HL-60 (cell line): ENCODE measurements at regions not wholly inside any gene's neighbourhood (a gene's known extent, or its start where the extent isn't known, plus 50 kb on each side); places are given as distances from the start of the nearest gene placed in this dataset.
"Not testable (repeated sequence)": the region's sequence is repeated elsewhere in the genome, so short reads cannot be mapped to it uniquely, and the experiment has no call there.

Source experiments
- DNase-seq, 2 experiments: peaks; one replicate each; pipeline ENCODE4 v3.0.0-alpha.2; 2010 to 2020; ENCODE audit warnings: low read depth in 1 of 2, low spot score in 1 of 2
- H3K27ac ChIP-seq: fragments of 250-450 bp; sonication (Bioruptor Pico); replicated peaks from 2 replicates; pipeline ENCODE4 v1.5.1; 2020; ENCODE audit warnings: mild to moderate bottlenecking, moderate library complexity
- H3K27me3 ChIP-seq: fragments of 250-450 bp; sonication (Bioruptor Pico); 2 replicates; pipeline ENCODE4 v1.5.1; 2021; ENCODE audit warnings: mild to moderate bottlenecking, moderate library complexity; ENCODE audit not compliant: insufficient read depth, poor library complexity, severe bottlenecking
- H3K4me3 ChIP-seq: replicated peaks from 2 replicates; pipeline ENCODE4 v1.5.1; 2011; ENCODE audit warnings: mild to moderate bottlenecking, control low read depth, low read length; ENCODE audit not compliant: insufficient read depth
- GABPA ChIP-seq: IDR thresholded peaks from 2 replicates; pipeline ENCODE4 v1.6.1; 2012; ENCODE audit warnings: low read depth
- POLR2AphosphoS5 ChIP-seq: IDR thresholded peaks from 2 replicates; pipeline ENCODE4 v1.6.1; 2012; ENCODE audit warnings: low read depth
- SPI1 ChIP-seq: IDR thresholded peaks from 2 replicates; pipeline ENCODE4 v1.6.1; 2012; ENCODE audit warnings: low read depth, mild to moderate bottlenecking, borderline replicate concordance
- TF ChIP-seq, protein P1 (sequence below): IDR thresholded peaks from one replicate; pipeline ENCODE4 v1.5.1; 2011; ENCODE audit warnings: low read length, control low read depth, inconsistent platforms; ENCODE audit not compliant: insufficient read depth
- TF ChIP-seq, protein P2 (sequence below): IDR thresholded peaks from 2 replicates; pipeline ENCODE4 v1.6.1; 2012; ENCODE audit warnings: low read depth; ENCODE audit not compliant: insufficient replicate concordance

DNA sequence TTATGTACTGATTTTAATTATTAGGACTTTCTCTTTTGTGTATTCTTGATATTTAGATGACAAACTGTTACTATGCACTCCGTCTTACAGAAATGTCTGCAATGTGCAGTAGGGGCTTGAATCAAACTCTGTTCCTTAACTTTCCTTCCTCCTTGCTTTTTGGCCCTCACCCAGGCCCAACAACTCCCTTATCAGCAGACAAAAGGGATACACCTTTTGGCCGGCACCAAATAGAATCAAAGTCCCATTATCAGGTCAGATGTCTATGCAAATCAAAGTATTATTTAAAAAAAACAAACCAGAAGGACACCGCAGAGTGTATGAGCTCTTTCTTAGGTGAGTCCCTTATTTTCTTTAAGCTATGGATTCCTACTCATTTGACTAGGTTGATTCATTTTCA, 116.3 kb upstream of the SERPINE2 start:
- TF ChIP-seq, protein P1, sequence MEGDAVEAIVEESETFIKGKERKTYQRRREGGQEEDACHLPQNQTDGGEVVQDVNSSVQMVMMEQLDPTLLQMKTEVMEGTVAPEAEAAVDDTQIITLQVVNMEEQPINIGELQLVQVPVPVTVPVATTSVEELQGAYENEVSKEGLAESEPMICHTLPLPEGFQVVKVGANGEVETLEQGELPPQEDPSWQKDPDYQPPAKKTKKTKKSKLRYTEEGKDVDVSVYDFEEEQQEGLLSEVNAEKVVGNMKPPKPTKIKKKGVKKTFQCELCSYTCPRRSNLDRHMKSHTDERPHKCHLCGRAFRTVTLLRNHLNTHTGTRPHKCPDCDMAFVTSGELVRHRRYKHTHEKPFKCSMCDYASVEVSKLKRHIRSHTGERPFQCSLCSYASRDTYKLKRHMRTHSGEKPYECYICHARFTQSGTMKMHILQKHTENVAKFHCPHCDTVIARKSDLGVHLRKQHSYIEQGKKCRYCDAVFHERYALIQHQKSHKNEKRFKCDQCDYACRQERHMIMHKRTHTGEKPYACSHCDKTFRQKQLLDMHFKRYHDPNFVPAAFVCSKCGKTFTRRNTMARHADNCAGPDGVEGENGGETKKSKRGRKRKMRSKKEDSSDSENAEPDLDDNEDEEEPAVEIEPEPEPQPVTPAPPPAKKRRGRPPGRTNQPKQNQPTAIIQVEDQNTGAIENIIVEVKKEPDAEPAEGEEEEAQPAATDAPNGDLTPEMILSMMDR: no peak
- no peak overlapping the region for H3K4me3 ChIP-seq
- H3K27ac ChIP-seq: no peak overlapping the region
- no peaks in the 10 kb centered on the region for H3K27me3 ChIP-seq
- DNase-seq: no peak

DNA sequence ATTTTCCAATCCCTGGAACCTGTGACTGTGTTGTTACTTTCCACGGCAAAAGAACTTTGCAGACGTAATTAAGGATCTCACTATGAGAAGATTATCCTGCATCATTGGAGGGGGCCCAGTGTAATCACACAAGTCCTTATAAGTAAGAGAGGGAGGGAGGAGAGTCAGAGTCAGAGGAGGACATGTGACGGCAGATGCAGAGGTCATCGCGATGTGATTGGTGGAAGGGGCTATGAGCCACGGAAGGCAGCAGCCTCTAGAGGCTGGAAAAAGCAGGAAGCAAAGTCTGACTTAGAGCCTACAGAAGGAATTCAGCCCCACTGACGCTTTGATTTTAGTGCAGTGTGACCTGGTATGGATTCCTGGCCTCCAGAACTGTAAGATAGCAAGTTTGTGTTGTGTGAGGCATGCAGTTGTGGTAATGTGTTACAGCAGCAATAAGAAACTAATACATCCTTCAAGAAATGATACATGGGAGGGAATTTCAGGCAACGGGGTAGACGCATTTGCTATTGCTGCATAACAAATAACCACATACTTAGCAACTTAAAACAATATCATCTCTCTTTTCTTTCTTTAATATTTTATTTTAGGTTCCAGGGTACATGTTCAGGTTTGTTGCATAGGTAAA, 112.7 kb upstream of the SERPINE2 start:
- no peak for DNase-seq
- TF ChIP-seq GABPA: no peak
- no peak overlapping the region for H3K27ac ChIP-seq

DNA sequence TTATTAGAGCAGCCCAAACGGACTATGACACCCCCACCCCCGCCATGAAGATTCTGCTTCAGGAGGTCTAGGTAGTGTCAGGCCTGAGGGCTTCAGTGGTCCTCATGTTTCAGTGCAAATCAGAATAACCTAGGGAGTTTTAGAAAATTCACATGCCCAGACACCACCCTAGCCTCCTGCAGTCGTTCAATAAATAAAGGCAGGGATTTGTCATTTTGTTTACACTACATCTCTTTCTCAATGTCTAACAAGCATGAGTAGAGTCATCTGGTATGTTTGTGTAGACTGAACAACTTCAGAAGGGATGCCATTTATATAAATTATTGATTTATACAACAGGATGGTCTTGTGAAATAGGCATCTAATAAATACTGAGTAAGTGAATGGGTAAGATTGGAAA, 112.1 kb upstream of the SERPINE2 start:
- no peak for DNase-seq
- Histone ChIP-seq H3K27ac (no peak overlapping the region), H3K4me3 (no peak overlapping the region), H3K27me3 (no peaks in the 10 kb centered on the region)
- TF ChIP-seq GABPA (no peak), SPI1 (no peak), POLR2AphosphoS5 (no peak)
- TF ChIP-seq, protein P2, sequence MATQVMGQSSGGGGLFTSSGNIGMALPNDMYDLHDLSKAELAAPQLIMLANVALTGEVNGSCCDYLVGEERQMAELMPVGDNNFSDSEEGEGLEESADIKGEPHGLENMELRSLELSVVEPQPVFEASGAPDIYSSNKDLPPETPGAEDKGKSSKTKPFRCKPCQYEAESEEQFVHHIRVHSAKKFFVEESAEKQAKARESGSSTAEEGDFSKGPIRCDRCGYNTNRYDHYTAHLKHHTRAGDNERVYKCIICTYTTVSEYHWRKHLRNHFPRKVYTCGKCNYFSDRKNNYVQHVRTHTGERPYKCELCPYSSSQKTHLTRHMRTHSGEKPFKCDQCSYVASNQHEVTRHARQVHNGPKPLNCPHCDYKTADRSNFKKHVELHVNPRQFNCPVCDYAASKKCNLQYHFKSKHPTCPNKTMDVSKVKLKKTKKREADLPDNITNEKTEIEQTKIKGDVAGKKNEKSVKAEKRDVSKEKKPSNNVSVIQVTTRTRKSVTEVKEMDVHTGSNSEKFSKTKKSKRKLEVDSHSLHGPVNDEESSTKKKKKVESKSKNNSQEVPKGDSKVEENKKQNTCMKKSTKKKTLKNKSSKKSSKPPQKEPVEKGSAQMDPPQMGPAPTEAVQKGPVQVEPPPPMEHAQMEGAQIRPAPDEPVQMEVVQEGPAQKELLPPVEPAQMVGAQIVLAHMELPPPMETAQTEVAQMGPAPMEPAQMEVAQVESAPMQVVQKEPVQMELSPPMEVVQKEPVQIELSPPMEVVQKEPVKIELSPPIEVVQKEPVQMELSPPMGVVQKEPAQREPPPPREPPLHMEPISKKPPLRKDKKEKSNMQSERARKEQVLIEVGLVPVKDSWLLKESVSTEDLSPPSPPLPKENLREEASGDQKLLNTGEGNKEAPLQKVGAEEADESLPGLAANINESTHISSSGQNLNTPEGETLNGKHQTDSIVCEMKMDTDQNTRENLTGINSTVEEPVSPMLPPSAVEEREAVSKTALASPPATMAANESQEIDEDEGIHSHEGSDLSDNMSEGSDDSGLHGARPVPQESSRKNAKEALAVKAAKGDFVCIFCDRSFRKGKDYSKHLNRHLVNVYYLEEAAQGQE: no peak
- TF ChIP-seq, protein P1: no peak

More for the DNA sequence above, 112.7 kb upstream of the SERPINE2 start:
- H3K4me3 ChIP-seq: no peak overlapping the region
- H3K27me3 ChIP-seq: no peaks in the 10 kb centered on the region

DNA sequence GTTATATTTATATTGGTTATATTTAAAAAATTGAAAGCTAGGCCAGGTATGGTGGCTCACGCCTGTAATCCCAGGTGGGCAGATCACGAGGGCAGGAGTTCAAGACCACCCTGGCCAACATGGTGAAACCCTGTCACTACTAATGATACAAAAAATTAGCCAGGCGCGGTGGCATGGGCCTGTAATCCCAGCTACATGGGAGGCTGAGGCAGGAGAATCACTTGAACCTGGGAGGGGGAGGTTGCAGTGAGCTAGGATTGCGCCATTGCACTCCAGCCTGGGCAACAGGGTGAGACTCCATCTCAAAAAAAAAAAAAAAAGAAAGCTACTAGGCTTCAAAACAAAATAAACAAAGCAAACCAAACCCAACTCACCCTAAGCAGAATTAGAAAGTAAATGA, 109.0 kb upstream of the SERPINE2 start:
- not testable (repeated sequence) for H3K27me3 ChIP-seq, H3K4me3 ChIP-seq, DNase-seq, H3K27ac ChIP-seq

DNA sequence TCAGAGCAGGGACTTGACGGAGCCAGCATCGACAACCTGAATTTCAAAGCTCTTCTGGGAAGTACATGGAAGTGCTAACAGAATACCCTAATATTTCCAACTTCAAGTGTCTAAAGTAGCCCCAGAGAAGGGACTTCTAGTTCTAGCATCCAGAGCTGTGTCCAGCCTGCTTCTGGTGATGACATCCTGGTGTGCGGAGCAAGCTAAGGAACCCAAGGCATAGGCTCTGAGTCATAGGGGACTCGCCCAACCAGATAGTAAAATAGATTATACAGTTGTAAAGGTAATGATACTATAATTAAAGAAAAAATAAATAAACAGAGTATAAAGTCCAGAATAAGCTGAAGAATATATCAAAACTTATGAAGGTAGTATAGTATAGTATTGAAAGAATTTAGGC, 108.1 kb upstream of the SERPINE2 start:
- no peak for DNase-seq
- no peak overlapping the region for H3K4me3 ChIP-seq
- no peak overlapping the region for H3K27ac ChIP-seq
- H3K27me3 ChIP-seq: peaks cover 4% of the 10 kb centered on the region
- TF ChIP-seq, protein P2: no peak
- TF ChIP-seq GABPA (no peak), SPI1 (no peak), POLR2AphosphoS5 (no peak)
- TF ChIP-seq, protein P1: no peak
